Endodermal cell (in vitro differentiated cells): ENCODE measurements at regions not wholly inside any gene's neighbourhood (a gene's known extent, or its start where the extent isn't known, plus 50 kb on each side); places are given as distances from the start of the nearest gene placed in this dataset.

Experiments
- DNase-seq: peaks from one replicate; pipeline ENCODE4 v3.0.0-alpha.2; 2017
- H3K27ac ChIP-seq: 2 replicates; pipeline ENCODE4 v1.5.1; 2013; ENCODE audit warnings: mild to moderate bottlenecking, low read depth, low read length, moderate library complexity
- H3K27me3 ChIP-seq: 2 replicates; pipeline ENCODE4 v1.6.1; 2013; ENCODE audit warnings: mild to moderate bottlenecking, low read length, moderate library complexity; ENCODE audit not compliant: insufficient read depth, control insufficient read depth, poor library complexity, severe bottlenecking
- H3K36me3 ChIP-seq: 2 replicates; pipeline ENCODE4 v1.7.0; 2013; ENCODE audit warnings: mild to moderate bottlenecking, low read length, moderate library complexity; ENCODE audit not compliant: control insufficient read depth, insufficient read depth
- H3K4me1 ChIP-seq: one replicate; pipeline ENCODE4 v1.7.0; 2013; ENCODE audit warnings: low read length; ENCODE audit not compliant: control insufficient read depth, insufficient read depth
- H3K4me3 ChIP-seq: 2 replicates; pipeline ENCODE4 v1.5.1; 2013; ENCODE audit warnings: mild to moderate bottlenecking, low read length, moderate library complexity
- H3K9ac ChIP-seq: 2 replicates; pipeline ENCODE4 v1.6.1; 2013; ENCODE audit warnings: mild to moderate bottlenecking, low read length, moderate library complexity; ENCODE audit not compliant: poor library complexity, severe bottlenecking; ENCODE audit errors: extremely low read depth
- H3K9me3 ChIP-seq: 2 replicates; pipeline ENCODE4 v1.6.1; 2013; ENCODE audit warnings: mild to moderate bottlenecking, low read length, moderate library complexity; ENCODE audit not compliant: control insufficient read depth
- H3K27ac Mint-ChIP-seq: 2 replicates; pipeline ENCODE4 v1.8.0; 2020; ENCODE audit warnings: mixed read lengths
- H3K27me3 Mint-ChIP-seq: 2 replicates; pipeline ENCODE4 v1.8.0; 2021; ENCODE audit warnings: mild to moderate bottlenecking, mixed read lengths; ENCODE audit not compliant: insufficient read depth
- H3K36me3 Mint-ChIP-seq: 2 replicates; pipeline ENCODE4 v1.8.0; 2020; ENCODE audit warnings: low read depth, mixed read lengths
- H3K4me1 Mint-ChIP-seq: 2 replicates; pipeline ENCODE4 v1.8.0; 2020; ENCODE audit warnings: mixed read lengths
- H3K4me3 Mint-ChIP-seq: 2 replicates; pipeline ENCODE4 v1.8.0; 2020; ENCODE audit warnings: mild to moderate bottlenecking, moderate library complexity, mixed read lengths
- H3K9me3 Mint-ChIP-seq: 2 replicates; pipeline ENCODE4 v1.8.0; 2020; ENCODE audit warnings: mild to moderate bottlenecking, mixed read lengths
- CTCF ChIP-seq: fragments of 200-600 bp; sonication (generic); conservative IDR thresholded peaks from 2 replicates; pipeline ENCODE4 v1.5.0; 2021; ENCODE audit warnings: antibody characterized with exemption, mild to moderate bottlenecking
- WGBS, 2 experiments: methylation state at CpG; one replicate each; pipeline versions ENCODE4 v1.1.5 to v1.1.7; 2013; ENCODE audit warnings: missing lambda C conversion rate in 2 of 2, mixed read lengths in 1 of 2; ENCODE audit not compliant: insufficient coverage in 1 of 2, insufficient read length in 1 of 2; 5-methylcytosine and 5-hydroxymethylcytosine counted together

GRCh38 chr9:78856781-78857180 lies 559.9 kb downstream of the PSAT1 start:
- WGBS, 2 experiments: 76 to 94% methylated on average over 8 of the region's 8 CpGs
- no peaks in the 10 kb centered on the region for H3K27me3 Mint-ChIP-seq

GRCh38 chr9:78857373-78858225 lies 560.7 kb downstream of the PSAT1 start:
- Histone ChIP-seq H3K9me3 (no peaks in the 10 kb centered on the region), H3K27me3 (no peaks in the 10 kb centered on the region), H3K4me3 (no peak overlapping the region), H3K36me3 (no peaks in the 10 kb centered on the region), H3K4me1 (peaks cover 4% of the 10 kb centered on the region), H3K9ac (no peak overlapping the region), H3K27ac (no peak overlapping the region)
- no peak for TF ChIP-seq CTCF
- Mint-ChIP-seq H3K4me3 (no peak overlapping the region), H3K9me3 (no peaks in the 10 kb centered on the region), H3K27ac (no peak overlapping the region), H3K36me3 (no peaks in the 10 kb centered on the region), H3K4me1 (peaks cover 31% of the 10 kb centered on the region), H3K27me3 (no peaks in the 10 kb centered on the region)
- DNase-seq: peak; percentile 50
- WGBS, 2 experiments: 72 to 82% methylated on average over 15 to 23 of the region's 23 CpGs

More at GRCh38 chr9:78856781-78857180, 559.9 kb downstream of the PSAT1 start:
- TF ChIP-seq CTCF: no peak
- no peak overlapping the region for H3K27ac Mint-ChIP-seq
- no peak overlapping the region for H3K4me3 Mint-ChIP-seq
- H3K27me3 ChIP-seq: no peaks in the 10 kb centered on the region
- H3K36me3 ChIP-seq: no peaks in the 10 kb centered on the region
- DNase-seq: peak; percentile 56
- no peaks in the 10 kb centered on the region for H3K9me3 Mint-ChIP-seq
- peaks cover 4% of the 10 kb centered on the region for H3K4me1 ChIP-seq
- H3K9ac ChIP-seq: no peak overlapping the region
- H3K36me3 Mint-ChIP-seq: no peaks in the 10 kb centered on the region
- H3K27ac ChIP-seq: no peak overlapping the region
- peaks cover 35% of the 10 kb centered on the region for H3K4me1 Mint-ChIP-seq
- no peak overlapping the region for H3K4me3 ChIP-seq
- no peaks in the 10 kb centered on the region for H3K9me3 ChIP-seq

GRCh38 chr9:78858266-78858665 lies 561.3 kb downstream of the PSAT1 start:
- no peak overlapping the region for H3K4me3 Mint-ChIP-seq
- no peak for TF ChIP-seq CTCF
- H3K27ac ChIP-seq: no peak overlapping the region
- H3K27ac Mint-ChIP-seq: peak overlapping the region; percentile 42
- H3K4me1 Mint-ChIP-seq: peaks cover 31% of the 10 kb centered on the region
- H3K9me3 ChIP-seq: no peaks in the 10 kb centered on the region
- H3K4me3 ChIP-seq: no peak overlapping the region
- H3K27me3 ChIP-seq: no peaks in the 10 kb centered on the region
- H3K36me3 ChIP-seq: no peaks in the 10 kb centered on the region
- no peaks in the 10 kb centered on the region for H3K27me3 Mint-ChIP-seq
- WGBS, 2 experiments: 76 to 100% methylated on average over 1 of the region's 1 CpG
- H3K9me3 Mint-ChIP-seq: no peaks in the 10 kb centered on the region
- H3K4me1 ChIP-seq: peaks cover 4% of the 10 kb centered on the region
- no peak for DNase-seq
- H3K9ac ChIP-seq: no peak overlapping the region
- H3K36me3 Mint-ChIP-seq: no peaks in the 10 kb centered on the region
